Activated CD8-positive, alpha-beta memory T cell treated with anti-CD3 and anti-CD28 coated beads, Interleukin-2, amount 50 U/mL, for 4 hours (primary cell): ENCODE measurements at regions not wholly inside any gene's neighbourhood (a gene's known extent, or its start where the extent isn't known, plus 50 kb on each side); places are given as distances from the start of the nearest gene placed in this dataset.
"Not testable (repeated sequence)": the region's sequence is repeated elsewhere in the genome, so short reads cannot be mapped to it uniquely, and the experiment has no call there.

Experiments
- DNase-seq: peaks from one replicate; pipeline ENCODE4 v3.0.0-alpha.2; 2020

- not testable (repeated sequence) for DNase-seq
Measured at GRCh38 chr20:30899370-30900079, 357.9 kb upstream of the DEFB115 start.

- DNase-seq = not testable (repeated sequence)
Measured at GRCh38 chr20:30900080-30900719, 357.3 kb upstream of the DEFB115 start.

GRCh38 chr20:30905231-30905630 is 352.2 kb upstream of the DEFB115 start:
- DNase-seq = not testable (repeated sequence)

GRCh38 chr20:30910937-30911725 is 346.3 kb upstream of the DEFB115 start:
- DNase-seq = no peak

GRCh38 chr20:30911832-30912660 is 345.4 kb upstream of the DEFB115 start:
- not testable (repeated sequence) for DNase-seq

GRCh38 chr20:30912661-30913026 is 344.8 kb upstream of the DEFB115 start:
- not testable (repeated sequence) for DNase-seq

GRCh38 chr20:30916404-30916803 is 341.1 kb upstream of the DEFB115 start:
- not testable (repeated sequence) for DNase-seq

GRCh38 chr20:30919514-30920188 is 337.8 kb upstream of the DEFB115 start:
- DNase-seq = no peak

- DNase-seq = no peak
Measured at GRCh38 chr20:30921286-30922071, 336.0 kb upstream of the DEFB115 start.

- no peak for DNase-seq
Measured at GRCh38 chr20:30922129-30922528, 335.3 kb upstream of the DEFB115 start.

- DNase-seq = no peak
Measured at GRCh38 chr20:30937790-30938189, 319.7 kb upstream of the DEFB115 start.

- DNase-seq = no peak
Measured at GRCh38 chr20:30949761-30950160, 307.7 kb upstream of the DEFB115 start.

- not testable (repeated sequence) for DNase-seq
Measured at GRCh38 chr20:30951088-30951487, 306.4 kb upstream of the DEFB115 start.

GRCh38 chr20:30956649-30957048 is 300.8 kb upstream of the DEFB115 start:
- DNase-seq = not testable (repeated sequence)

- not testable (repeated sequence) for DNase-seq
Measured at GRCh38 chr20:30959208-30959607, 298.3 kb upstream of the DEFB115 start.

- DNase-seq = no peak
Measured at GRCh38 chr20:30963591-30963990, 293.9 kb upstream of the DEFB115 start.

- DNase-seq = not testable (repeated sequence)
Measured at GRCh38 chr20:30975859-30976258, 281.6 kb upstream of the DEFB115 start.

- DNase-seq = no peak
Measured at GRCh38 chr20:30985386-30985785, 272.1 kb upstream of the DEFB115 start.
